Liver (tissue), 3 donors: ENCODE measurements at regions not wholly inside any gene's neighbourhood (a gene's known extent, or its start where the extent isn't known, plus 50 kb on each side); places are given as distances from the start of the nearest gene placed in this dataset.

Source experiments
- ATF3 ChIP-seq: IDR thresholded peaks from 2 replicates; pipeline ENCODE4 v1.6.1; 2016; ENCODE audit warnings: antibody characterized with exemption
- CTCF ChIP-seq: fragments of 150-350 bp; IDR thresholded peaks from 2 replicates; pipeline ENCODE4 v1.5.1; 2017; ENCODE audit warnings: improper control_type of control experiment, low read depth, low read length; ENCODE audit not compliant: missing input control
- MAX ChIP-seq: IDR thresholded peaks from 2 replicates; pipeline ENCODE4 v1.6.1; 2016; ENCODE audit warnings: antibody characterized with exemption
- REST ChIP-seq: IDR thresholded peaks from 2 replicates; pipeline ENCODE4 v1.6.1; 2016; ENCODE audit warnings: antibody characterized with exemption, mild to moderate bottlenecking
- SP1 ChIP-seq: IDR thresholded peaks from 2 replicates; pipeline ENCODE4 v1.6.1; 2018; ENCODE audit warnings: antibody characterized with exemption, mild to moderate bottlenecking
- TAF1 ChIP-seq: conservative IDR thresholded peaks from 2 replicates; pipeline ENCODE4 v1.6.1; 2016; ENCODE audit warnings: antibody characterized with exemption, mild to moderate bottlenecking
- donor health status: healthy.
- donor health status: healthy.

- TF ChIP-seq REST (no peak), CTCF (no peak), SP1 (no peak), TAF1 (no peak), ATF3 (no peak), MAX (no peak)
Observed at GRCh38 chr18:25704494-25704893, 352.5 kb upstream of the ZNF521 start.
